GM12875 (cell line): ENCODE measurements at regions not wholly inside any gene's neighbourhood (a gene's known extent, or its start where the extent isn't known, plus 50 kb on each side); places are given as distances from the start of the nearest gene placed in this dataset.

Experiments
- H3K4me3 ChIP-seq: one replicate; pipeline ENCODE4 v1.5.1; 2011; ENCODE audit warnings: low read depth, low read length, control low read depth
- TF ChIP-seq, protein P1 (sequence below): IDR thresholded peaks from 2 replicates; pipeline ENCODE4 v1.5.1; 2011; ENCODE audit warnings: low read depth, mild to moderate bottlenecking, control low read depth, inconsistent platforms, low read length, moderate library complexity, borderline replicate concordance; ENCODE audit not compliant: insufficient read depth

DNA sequence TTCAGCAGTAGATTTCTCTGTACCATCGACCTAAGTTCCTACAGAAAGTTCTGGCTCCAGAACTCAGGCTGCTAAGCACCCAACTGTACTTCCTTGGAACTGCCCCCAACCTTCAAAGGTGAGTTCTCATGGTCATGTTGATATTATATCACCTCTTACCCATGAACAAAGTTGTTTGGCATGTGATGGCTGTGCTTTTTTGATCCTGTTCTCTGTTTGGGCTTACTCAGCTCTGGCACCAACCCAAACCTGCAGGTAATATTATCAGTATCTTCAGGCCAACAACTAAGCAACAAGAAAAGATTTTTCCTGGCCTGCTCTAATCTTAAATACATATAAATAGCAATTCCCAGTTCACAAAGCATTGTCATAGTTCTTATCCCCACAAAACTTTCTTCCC, 318.7 kb upstream of the LMCD1 start:
- H3K4me3 ChIP-seq, result no peak overlapping the region
- TF ChIP-seq, protein P1, sequence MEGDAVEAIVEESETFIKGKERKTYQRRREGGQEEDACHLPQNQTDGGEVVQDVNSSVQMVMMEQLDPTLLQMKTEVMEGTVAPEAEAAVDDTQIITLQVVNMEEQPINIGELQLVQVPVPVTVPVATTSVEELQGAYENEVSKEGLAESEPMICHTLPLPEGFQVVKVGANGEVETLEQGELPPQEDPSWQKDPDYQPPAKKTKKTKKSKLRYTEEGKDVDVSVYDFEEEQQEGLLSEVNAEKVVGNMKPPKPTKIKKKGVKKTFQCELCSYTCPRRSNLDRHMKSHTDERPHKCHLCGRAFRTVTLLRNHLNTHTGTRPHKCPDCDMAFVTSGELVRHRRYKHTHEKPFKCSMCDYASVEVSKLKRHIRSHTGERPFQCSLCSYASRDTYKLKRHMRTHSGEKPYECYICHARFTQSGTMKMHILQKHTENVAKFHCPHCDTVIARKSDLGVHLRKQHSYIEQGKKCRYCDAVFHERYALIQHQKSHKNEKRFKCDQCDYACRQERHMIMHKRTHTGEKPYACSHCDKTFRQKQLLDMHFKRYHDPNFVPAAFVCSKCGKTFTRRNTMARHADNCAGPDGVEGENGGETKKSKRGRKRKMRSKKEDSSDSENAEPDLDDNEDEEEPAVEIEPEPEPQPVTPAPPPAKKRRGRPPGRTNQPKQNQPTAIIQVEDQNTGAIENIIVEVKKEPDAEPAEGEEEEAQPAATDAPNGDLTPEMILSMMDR, result no peak

DNA sequence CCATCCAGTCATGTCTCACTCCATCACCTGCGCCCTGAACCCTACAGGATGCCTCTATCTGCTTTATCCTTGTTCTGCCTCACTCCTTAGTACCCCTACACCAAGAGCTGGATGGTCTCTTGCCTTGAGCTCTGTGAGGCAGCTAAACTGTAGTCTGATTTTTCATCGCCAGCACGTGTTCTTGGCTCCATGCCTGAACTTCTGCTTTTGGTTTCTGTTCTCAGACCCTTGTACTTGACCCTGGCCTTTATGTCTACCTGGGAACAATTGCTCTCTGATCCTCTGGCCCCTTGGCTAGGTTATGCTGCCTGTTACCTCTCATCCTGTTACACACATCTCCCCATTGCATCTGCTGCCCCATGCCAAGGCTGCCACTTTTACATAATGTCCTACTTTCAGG, 318.0 kb upstream of the LMCD1 start:
- TF ChIP-seq, protein P1, result no peak
- H3K4me3 ChIP-seq, result no peak overlapping the region

DNA sequence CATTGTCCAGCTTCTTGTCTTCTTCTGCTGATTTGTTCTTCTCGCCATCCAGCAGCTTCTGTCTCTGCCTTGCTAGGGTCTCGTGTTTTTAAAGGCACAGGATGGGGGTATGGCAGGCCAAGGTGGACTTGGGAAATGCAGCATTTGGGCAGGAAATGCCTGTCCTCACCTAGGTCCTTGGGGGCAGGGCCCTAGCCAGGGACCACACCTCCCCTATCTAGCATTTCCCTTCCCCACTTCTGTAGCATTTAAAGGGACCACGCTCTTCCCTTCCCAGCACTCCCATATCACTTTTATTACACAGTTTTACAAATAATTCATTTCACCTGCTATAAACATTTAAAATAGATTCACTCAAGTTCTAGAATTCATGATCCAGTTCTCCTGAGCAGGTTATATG, 315.4 kb upstream of the LMCD1 start:
- H3K4me3 ChIP-seq, result no peak overlapping the region
- TF ChIP-seq, protein P1, result no peak

DNA sequence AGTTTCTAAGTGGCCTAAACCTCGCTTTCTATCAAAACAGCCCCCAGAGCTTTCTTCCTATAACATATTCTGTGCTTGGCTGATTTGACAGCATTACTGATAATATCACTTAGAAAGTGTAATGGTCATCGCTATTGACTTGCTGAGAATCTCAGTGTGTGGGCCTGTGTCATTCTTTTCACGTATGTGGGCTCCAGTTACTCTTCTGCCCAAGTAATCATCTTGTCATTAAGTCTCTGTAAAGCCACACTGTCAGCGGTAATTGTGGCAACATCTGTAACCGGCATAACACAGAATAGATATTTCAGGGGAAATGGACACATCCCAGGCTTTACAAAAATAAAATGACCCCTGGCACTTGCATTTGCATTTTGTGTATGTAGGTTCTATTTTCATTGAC, 313.6 kb upstream of the LMCD1 start:
- no peak overlapping the region for H3K4me3 ChIP-seq
- TF ChIP-seq, protein P1, result no peak

DNA sequence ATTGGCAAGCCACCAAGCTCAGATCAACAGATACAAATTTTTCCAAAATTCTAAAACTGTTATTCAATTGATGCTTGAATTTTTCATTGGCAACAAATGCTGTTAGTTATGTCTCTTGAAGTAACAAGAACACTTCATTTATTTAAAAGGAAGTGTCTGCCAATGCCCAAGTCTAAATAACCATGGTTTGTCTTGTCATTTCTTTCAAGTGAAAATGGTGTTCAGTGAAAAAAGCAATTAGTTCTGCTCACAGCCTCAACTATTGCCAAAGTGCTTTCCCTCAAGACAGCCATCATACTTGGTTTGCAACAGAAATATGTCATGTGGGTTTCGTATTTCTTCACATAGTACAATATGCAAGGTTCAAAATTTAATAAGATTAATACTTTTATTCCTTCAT, 312.6 kb upstream of the LMCD1 start:
- TF ChIP-seq, protein P1, result no peak
- H3K4me3 ChIP-seq, result no peak overlapping the region

DNA sequence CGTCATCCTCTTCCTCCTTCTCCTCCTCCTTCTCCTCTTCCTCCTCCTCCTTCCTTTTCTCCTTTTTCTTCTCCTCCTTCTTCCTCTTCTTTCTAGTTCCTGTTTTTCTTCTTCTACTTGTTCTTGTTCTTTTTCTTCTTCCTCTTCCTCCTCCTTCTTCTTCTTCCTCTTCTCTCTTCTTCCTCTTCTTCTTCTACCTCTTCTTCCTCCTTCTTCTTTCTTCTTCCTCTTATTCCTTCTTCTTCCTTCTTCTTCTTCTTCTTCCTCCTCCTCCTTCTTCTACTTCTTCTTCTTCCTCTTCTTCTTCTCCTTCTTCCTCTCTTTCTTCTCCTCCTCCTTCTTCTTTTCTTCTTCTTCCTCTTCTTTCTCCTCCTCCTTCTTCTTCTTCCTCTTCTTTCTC, 310.2 kb upstream of the LMCD1 start:
- TF ChIP-seq, protein P1, result no peak
- H3K4me3 ChIP-seq, result no peak overlapping the region

DNA sequence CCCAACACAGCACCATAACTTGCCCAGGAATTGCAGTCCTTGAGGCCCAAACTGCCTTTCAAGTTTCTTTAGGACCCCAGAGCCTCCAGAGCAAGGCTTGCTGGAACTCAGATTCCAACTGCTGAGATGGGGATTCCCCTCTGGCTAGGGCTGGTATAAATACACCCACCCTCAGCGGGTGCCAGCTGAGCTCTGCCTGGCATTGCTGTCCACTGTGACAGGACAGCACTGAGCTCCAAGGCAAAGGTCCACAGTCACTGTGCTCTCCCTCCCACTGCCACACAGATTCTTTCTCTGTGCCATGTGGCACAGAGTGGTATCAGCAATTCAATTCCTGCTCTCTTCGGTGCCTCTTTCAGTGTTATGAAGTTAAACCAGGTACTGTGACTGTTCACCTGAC, 304.2 kb upstream of the LMCD1 start:
- no peak overlapping the region for H3K4me3 ChIP-seq
- TF ChIP-seq, protein P1, result no peak
